ENCODE measurements at regions not wholly inside any gene's neighbourhood (a gene's known extent, or its start where the extent isn't known, plus 50 kb on each side); places are given as distances from the start of the nearest gene placed in this dataset.

DNA sequence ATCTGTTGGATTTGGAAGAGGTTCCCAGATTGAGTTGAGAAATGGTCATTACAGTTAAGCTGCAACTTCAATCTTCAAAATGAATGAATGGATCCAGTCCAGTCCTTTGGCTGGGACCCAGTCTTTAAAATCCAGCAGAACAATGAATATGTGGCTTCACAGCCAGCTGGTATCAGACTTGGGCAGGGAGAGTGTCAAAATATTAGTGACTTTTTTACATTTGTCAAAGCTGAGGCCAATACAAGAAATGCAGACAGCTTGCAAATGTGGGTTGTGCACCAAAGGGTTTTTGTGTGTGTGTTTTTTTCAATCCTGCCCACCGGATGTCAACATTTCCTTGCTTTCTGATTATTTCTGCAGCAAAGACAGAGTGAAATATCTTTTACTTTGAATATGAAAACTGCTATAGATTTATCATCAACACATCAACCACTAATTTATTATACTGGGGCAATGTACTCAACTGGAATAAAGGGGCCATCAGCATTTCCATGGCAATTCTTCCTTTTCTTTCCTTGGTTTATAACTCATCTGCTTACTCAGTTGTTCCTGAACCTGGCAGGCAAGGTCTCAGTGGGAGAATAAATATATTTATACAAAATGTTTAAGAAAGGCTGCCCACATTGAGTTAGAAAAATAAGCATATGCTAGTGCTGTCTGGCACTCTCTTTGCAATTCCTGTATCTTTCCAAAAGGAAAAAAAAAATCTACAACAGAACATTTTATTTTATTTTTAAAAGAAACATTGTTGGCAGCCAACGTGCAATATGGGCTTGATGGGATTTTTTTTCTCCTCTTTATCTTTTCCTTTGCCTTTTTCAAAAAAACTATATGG is 491.6 kb upstream of the C1orf87 start:
- Mint-ChIP-seq H3K4me1 (0 out of 2 replicates have a peak, but pooled peaks cover 3% of the 10 kb centered on the region), H3K36me3 (no peaks in the 10 kb centered on the region), H3K27ac (no peak overlapping the region), H3K4me3 (no peak overlapping the region), H3K9me3 (peaks cover 6% of the 10 kb centered on the region; the same call in 1 of the 2 replicates), H3K27me3 (ENCODE audit: low read depth) (no peaks in the 10 kb centered on the region)
- CTCF ChIA-PET, result interaction anchor here (1.0 kb wide), 2 partner anchors 284 to 635 kb away, joined by 3 to 5 read pairs; no protein-coding TSS in a partner anchor
- TF ChIP-seq CREM (CRISPR knock-in tag; IDR thresholded peaks at IDR 0.05) (no peak), TEAD4 (CRISPR knock-in tag; IDR thresholded peaks at IDR 0.05) (no peak), ATF1 (CRISPR knock-in tag; IDR thresholded peaks at IDR 0.05) (no peak), JAZF1 (CRISPR knock-in tag; IDR thresholded peaks at IDR 0.05) (no peak), ZNF671 (CRISPR knock-in tag; IDR thresholded peaks at IDR 0.05) (no peak), HMGA2 (CRISPR knock-in tag; IDR thresholded peaks at IDR 0.05) (no peak)
- TF ChIP-seq, protein P1, sequence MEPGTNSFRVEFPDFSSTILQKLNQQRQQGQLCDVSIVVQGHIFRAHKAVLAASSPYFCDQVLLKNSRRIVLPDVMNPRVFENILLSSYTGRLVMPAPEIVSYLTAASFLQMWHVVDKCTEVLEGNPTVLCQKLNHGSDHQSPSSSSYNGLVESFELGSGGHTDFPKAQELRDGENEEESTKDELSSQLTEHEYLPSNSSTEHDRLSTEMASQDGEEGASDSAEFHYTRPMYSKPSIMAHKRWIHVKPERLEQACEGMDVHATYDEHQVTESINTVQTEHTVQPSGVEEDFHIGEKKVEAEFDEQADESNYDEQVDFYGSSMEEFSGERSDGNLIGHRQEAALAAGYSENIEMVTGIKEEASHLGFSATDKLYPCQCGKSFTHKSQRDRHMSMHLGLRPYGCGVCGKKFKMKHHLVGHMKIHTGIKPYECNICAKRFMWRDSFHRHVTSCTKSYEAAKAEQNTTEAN (CRISPR knock-in tag; IDR thresholded peaks at IDR 0.05), result no peak
- TF ChIP-seq, protein P2, sequence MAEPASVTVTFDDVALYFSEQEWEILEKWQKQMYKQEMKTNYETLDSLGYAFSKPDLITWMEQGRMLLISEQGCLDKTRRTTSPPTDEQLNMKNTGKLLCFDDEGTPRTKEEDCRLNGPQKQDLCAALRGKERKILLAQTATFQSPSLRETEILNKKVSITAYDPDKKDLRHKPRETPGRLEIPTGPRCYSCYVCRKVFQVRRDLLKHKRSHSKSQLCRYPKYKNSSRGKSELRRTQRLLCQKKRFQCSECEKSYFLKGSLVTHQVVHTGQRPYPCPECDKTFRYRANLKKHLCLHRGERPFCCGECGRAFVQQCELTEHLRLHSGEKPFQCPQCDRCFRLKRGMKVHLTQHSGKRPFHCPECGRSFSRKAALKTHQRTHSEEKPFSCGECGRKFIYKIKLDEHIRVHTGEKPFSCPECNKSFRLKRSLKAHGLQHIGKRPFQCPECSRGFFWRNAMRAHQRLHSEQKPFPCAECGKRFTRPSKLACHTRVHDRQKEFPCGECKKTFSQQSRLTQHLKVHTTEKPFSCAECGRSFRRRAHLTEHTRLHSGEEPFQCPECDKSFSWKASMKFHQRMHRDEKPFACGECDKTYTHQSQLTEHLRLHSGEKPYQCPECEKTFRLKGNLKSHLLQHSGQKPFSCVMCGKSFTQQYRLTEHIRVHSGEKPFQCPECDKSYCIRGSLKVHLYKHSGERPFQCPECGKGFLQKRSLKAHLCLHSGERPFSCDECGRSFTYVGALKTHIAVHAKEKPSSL (CRISPR knock-in tag; conservative IDR thresholded peaks at IDR 0.05), result no peak
- TF ChIP-seq, protein P3, sequence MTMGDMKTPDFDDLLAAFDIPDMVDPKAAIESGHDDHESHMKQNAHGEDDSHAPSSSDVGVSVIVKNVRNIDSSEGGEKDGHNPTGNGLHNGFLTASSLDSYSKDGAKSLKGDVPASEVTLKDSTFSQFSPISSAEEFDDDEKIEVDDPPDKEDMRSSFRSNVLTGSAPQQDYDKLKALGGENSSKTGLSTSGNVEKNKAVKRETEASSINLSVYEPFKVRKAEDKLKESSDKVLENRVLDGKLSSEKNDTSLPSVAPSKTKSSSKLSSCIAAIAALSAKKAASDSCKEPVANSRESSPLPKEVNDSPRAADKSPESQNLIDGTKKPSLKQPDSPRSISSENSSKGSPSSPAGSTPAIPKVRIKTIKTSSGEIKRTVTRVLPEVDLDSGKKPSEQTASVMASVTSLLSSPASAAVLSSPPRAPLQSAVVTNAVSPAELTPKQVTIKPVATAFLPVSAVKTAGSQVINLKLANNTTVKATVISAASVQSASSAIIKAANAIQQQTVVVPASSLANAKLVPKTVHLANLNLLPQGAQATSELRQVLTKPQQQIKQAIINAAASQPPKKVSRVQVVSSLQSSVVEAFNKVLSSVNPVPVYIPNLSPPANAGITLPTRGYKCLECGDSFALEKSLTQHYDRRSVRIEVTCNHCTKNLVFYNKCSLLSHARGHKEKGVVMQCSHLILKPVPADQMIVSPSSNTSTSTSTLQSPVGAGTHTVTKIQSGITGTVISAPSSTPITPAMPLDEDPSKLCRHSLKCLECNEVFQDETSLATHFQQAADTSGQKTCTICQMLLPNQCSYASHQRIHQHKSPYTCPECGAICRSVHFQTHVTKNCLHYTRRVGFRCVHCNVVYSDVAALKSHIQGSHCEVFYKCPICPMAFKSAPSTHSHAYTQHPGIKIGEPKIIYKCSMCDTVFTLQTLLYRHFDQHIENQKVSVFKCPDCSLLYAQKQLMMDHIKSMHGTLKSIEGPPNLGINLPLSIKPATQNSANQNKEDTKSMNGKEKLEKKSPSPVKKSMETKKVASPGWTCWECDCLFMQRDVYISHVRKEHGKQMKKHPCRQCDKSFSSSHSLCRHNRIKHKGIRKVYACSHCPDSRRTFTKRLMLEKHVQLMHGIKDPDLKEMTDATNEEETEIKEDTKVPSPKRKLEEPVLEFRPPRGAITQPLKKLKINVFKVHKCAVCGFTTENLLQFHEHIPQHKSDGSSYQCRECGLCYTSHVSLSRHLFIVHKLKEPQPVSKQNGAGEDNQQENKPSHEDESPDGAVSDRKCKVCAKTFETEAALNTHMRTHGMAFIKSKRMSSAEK (CRISPR knock-in tag; IDR thresholded peaks at IDR 0.05; ENCODE audit: borderline replicate concordance), result no peak
- TF ChIP-seq, protein P4, sequence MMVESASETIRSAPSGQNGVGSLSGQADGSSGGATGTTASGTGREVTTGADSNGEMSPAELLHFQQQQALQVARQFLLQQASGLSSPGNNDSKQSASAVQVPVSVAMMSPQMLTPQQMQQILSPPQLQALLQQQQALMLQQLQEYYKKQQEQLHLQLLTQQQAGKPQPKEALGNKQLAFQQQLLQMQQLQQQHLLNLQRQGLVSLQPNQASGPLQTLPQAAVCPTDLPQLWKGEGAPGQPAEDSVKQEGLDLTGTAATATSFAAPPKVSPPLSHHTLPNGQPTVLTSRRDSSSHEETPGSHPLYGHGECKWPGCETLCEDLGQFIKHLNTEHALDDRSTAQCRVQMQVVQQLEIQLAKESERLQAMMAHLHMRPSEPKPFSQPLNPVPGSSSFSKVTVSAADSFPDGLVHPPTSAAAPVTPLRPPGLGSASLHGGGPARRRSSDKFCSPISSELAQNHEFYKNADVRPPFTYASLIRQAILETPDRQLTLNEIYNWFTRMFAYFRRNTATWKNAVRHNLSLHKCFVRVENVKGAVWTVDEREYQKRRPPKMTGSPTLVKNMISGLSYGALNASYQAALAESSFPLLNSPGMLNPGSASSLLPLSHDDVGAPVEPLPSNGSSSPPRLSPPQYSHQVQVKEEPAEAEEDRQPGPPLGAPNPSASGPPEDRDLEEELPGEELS (CRISPR knock-in tag; IDR thresholded peaks at IDR 0.05), result no peak
- TF ChIP-seq, protein P5, sequence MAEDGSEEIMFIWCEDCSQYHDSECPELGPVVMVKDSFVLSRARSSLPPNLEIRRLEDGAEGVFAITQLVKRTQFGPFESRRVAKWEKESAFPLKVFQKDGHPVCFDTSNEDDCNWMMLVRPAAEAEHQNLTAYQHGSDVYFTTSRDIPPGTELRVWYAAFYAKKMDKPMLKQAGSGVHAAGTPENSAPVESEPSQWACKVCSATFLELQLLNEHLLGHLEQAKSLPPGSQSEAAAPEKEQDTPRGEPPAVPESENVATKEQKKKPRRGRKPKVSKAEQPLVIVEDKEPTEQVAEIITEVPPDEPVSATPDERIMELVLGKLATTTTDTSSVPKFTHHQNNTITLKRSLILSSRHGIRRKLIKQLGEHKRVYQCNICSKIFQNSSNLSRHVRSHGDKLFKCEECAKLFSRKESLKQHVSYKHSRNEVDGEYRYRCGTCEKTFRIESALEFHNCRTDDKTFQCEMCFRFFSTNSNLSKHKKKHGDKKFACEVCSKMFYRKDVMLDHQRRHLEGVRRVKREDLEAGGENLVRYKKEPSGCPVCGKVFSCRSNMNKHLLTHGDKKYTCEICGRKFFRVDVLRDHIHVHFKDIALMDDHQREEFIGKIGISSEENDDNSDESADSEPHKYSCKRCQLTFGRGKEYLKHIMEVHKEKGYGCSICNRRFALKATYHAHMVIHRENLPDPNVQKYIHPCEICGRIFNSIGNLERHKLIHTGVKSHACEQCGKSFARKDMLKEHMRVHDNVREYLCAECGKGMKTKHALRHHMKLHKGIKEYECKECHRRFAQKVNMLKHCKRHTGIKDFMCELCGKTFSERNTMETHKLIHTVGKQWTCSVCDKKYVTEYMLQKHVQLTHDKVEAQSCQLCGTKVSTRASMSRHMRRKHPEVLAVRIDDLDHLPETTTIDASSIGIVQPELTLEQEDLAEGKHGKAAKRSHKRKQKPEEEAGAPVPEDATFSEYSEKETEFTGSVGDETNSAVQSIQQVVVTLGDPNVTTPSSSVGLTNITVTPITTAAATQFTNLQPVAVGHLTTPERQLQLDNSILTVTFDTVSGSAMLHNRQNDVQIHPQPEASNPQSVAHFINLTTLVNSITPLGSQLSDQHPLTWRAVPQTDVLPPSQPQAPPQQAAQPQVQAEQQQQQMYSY (CRISPR knock-in tag; IDR thresholded peaks at IDR 0.05), result no peak
- TF ChIP-seq, protein P6, sequence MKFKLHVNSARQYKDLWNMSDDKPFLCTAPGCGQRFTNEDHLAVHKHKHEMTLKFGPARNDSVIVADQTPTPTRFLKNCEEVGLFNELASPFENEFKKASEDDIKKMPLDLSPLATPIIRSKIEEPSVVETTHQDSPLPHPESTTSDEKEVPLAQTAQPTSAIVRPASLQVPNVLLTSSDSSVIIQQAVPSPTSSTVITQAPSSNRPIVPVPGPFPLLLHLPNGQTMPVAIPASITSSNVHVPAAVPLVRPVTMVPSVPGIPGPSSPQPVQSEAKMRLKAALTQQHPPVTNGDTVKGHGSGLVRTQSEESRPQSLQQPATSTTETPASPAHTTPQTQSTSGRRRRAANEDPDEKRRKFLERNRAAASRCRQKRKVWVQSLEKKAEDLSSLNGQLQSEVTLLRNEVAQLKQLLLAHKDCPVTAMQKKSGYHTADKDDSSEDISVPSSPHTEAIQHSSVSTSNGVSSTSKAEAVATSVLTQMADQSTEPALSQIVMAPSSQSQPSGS (CRISPR knock-in tag; IDR thresholded peaks at IDR 0.05; ENCODE audit: borderline replicate concordance, low read depth), result no peak
- POLR2A ChIA-PET, result no interaction called here
- DNase-seq (ENCODE audit: low spot score) (no peak), ATAC-seq (no peak)
